ENCODE measurements at regions not wholly inside any gene's neighbourhood (a gene's known extent, or its start where the extent isn't known, plus 50 kb on each side); places are given as distances from the start of the nearest gene placed in this dataset.

DNA sequence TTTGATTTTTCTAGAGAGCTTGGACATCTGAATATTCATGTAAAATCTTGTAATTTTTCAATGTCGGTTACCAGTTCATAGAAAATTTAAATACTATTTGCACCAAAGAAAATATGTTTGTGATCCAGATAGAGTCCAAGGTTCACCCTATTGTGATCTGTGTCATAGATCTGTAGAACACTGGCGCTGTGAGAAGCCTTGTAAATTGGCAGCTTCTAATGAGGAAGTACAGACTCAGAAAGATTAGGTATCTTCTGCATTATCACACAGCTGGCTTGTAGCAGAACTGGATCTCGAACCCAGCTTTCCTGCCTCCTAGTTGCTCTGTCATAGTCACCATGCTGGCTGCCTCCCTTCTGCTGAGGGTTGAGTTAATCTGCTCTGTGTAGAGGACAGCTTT, 106.5 kb upstream of the PAK3 start:
- TF ChIP-seq, protein P1, sequence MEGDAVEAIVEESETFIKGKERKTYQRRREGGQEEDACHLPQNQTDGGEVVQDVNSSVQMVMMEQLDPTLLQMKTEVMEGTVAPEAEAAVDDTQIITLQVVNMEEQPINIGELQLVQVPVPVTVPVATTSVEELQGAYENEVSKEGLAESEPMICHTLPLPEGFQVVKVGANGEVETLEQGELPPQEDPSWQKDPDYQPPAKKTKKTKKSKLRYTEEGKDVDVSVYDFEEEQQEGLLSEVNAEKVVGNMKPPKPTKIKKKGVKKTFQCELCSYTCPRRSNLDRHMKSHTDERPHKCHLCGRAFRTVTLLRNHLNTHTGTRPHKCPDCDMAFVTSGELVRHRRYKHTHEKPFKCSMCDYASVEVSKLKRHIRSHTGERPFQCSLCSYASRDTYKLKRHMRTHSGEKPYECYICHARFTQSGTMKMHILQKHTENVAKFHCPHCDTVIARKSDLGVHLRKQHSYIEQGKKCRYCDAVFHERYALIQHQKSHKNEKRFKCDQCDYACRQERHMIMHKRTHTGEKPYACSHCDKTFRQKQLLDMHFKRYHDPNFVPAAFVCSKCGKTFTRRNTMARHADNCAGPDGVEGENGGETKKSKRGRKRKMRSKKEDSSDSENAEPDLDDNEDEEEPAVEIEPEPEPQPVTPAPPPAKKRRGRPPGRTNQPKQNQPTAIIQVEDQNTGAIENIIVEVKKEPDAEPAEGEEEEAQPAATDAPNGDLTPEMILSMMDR (IDR thresholded peaks at IDR 0.05), result no peak
- no peak for ATAC-seq
- DNase-seq, result no peak
- no peaks in the 10 kb centered on the region for H3K4me1 ChIP-seq
- H3K27me3 ChIP-seq (ENCODE audit: low read depth), result no peaks in the 10 kb centered on the region
- no peaks in the 10 kb centered on the region for H3K36me3 ChIP-seq
- H3K4me3 ChIP-seq, result no peak overlapping the region
- intact Hi-C loops (cut with DNase I), result no loop called here
- H3K27ac ChIP-seq, result no peak overlapping the region
- no peaks in the 10 kb centered on the region for H3K9me3 ChIP-seq

DNA sequence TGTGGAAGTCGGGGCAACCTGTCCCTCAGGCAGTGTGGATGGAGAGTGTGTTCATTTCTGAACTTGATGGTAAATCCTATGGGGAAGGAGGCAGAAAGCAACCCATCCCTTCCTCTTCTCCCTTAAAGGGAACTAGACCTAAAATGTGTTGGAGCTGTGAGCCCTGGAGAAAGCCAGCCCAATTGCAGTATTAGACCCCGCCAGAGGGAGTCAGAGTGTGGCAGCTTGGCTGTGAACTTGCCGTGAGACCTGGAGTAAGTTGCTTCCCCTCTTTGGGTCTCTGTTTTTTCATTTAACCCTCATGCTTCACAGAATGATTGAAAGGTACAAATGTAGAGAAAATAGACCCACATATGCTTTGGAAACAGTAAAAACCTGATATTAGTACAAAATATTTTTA, 108.7 kb upstream of the PAK3 start:
- Histone ChIP-seq H3K27me3 (ENCODE audit: low read depth) (no peaks in the 10 kb centered on the region), H3K36me3 (no peaks in the 10 kb centered on the region), H3K27ac (no peak overlapping the region), H3K4me1 (no peaks in the 10 kb centered on the region), H3K9me3 (no peaks in the 10 kb centered on the region), H3K4me3 (no peak overlapping the region)
- intact Hi-C loops (cut with DNase I), result no loop called here
- TF ChIP-seq, protein P1 (IDR thresholded peaks at IDR 0.05), result no peak
- ATAC-seq (no peak), DNase-seq (no peak)

DNA sequence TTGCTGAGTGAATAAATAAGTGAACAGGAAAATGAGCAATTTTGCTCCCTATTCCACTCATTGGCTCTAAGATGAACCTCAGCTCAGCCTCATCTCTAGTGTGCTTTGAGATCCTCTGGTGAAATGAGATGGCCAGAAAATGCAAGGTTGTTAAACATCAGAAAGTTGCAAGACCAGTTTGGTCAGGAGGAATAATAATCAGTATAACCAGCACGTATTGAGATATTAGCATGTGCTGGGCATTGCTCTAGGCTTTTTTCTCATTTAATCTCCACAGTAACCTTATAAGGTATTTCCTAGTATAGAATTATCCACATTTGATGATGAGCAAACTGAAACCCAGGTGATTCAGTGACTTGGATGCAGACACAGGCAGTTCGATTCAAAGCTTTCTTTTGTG, 110.5 kb upstream of the PAK3 start:
- no peaks in the 10 kb centered on the region for H3K9me3 ChIP-seq
- ATAC-seq (no peak), DNase-seq (no peak)
- H3K36me3 ChIP-seq, result no peaks in the 10 kb centered on the region
- intact Hi-C loops (cut with DNase I), result no loop called here
- H3K27ac ChIP-seq, result no peak overlapping the region
- H3K4me1 ChIP-seq, result no peaks in the 10 kb centered on the region
- no peak overlapping the region for H3K4me3 ChIP-seq
- TF ChIP-seq, protein P1 (IDR thresholded peaks at IDR 0.05), result no peak
- H3K27me3 ChIP-seq (ENCODE audit: low read depth), result no peaks in the 10 kb centered on the region

DNA sequence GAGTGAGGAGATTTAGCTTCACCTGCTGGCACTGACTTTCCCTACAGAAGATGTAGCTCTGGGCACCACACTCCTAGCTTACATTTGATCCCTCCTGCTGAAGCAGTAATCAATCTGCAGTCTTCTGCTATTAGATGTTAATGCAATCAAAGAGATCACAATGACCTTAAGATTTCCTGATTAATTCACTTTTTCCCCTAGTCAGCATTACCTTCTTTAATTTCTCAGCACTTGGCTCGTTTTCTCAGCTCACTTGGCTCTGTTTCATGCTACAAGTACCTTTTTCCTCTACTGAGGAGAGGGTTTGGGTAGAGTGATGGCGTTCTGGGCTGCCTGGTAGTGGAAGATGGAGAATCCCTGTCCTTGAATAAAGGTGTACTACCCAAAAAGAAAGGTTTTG, 113.0 kb upstream of the PAK3 start:
- DNase-seq, result no peak
- intact Hi-C loops (cut with DNase I), result no loop called here
- no peak overlapping the region for H3K27ac ChIP-seq
- no peaks in the 10 kb centered on the region for H3K27me3 ChIP-seq (ENCODE audit: low read depth)
- TF ChIP-seq, protein P1 (IDR thresholded peaks at IDR 0.05), result no peak
- ATAC-seq, result no peak
- H3K36me3 ChIP-seq, result no peaks in the 10 kb centered on the region
- no peak overlapping the region for H3K4me3 ChIP-seq
- no peaks in the 10 kb centered on the region for H3K4me1 ChIP-seq
- H3K9me3 ChIP-seq, result no peaks in the 10 kb centered on the region

DNA sequence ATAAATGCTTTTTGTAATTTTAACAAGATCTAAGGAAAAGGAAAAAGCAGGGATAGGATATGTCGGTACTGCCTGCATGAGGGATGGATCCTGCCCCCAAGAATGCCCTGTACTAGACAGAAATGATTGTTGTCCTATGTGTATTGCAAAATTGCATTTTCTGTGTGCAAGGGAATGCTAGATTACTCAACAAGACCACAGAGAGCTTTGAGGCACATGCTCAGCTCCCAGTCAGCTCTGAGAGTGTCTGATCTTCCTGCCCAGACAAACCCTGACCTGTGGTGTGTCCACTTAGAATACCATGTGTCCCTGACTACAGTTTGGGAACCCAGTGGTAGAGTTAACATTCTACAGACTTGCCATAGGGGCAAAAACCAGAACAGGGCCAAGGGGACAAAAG, 129.2 kb upstream of the PAK3 start:
- TF ChIP-seq, protein P1 (IDR thresholded peaks at IDR 0.05), result no peak
- DNase-seq (no peak), ATAC-seq (no peak)
- no peak overlapping the region for H3K27ac ChIP-seq
- H3K36me3 ChIP-seq, result no peaks in the 10 kb centered on the region
- H3K4me1 ChIP-seq, result no peaks in the 10 kb centered on the region
- no peaks in the 10 kb centered on the region for H3K9me3 ChIP-seq
- intact Hi-C loops (cut with DNase I), result no loop called here
- H3K27me3 ChIP-seq (ENCODE audit: low read depth), result no peaks in the 10 kb centered on the region
- no peak overlapping the region for H3K4me3 ChIP-seq

DNA sequence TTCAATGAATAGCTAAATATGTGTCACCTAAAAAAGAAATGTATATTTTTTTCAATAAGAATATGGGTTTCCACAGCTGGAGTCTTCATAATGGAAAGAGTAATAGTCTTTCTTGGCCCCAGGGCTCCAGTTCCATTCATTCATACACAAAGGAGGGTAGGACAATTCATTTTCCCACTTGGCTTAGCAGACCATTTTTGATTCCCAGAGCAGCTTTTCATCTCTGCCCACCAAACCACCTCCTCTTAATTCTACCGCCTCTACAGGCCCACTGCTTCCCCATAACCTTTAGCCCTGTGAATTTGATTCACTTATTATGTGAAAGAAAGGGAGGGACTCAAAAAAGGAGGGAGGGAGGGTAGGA, 129.9 kb upstream of the PAK3 start:
- Histone ChIP-seq H3K4me1 (no peaks in the 10 kb centered on the region), H3K4me3 (no peak overlapping the region), H3K27me3 (ENCODE audit: low read depth) (no peaks in the 10 kb centered on the region), H3K36me3 (no peaks in the 10 kb centered on the region), H3K9me3 (no peaks in the 10 kb centered on the region), H3K27ac (no peak overlapping the region)
- no peak for DNase-seq
- ATAC-seq, result no peak
- TF ChIP-seq, protein P1 (IDR thresholded peaks at IDR 0.05), result no peak
- intact Hi-C loops (cut with DNase I), result no loop called here
